ENCODE measurements at regions not wholly inside any gene's neighbourhood (a gene's known extent, or its start where the extent isn't known, plus 50 kb on each side); places are given as distances from the start of the nearest gene placed in this dataset.

DNA sequence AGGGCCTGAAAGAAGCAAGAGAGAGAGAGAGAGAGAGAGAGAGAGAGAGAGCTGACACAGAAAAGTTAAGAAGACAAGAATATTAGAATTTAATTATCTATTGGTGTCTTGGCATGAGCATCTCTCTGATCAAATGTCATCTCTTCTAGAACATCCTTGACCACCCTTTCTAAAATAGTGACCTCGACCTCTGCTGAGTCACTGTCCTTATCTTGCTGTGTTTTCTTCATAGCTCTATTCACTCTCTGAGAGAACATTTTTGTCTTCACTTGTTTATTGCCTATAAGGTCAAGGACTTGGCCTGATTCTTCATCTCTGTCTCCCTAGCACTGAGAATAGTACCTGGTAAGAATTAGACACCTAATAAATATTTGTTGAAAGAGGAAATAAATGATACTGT, 383.8 kb upstream of the RPS23 start:
- no peak overlapping the region for H3K4me3 Mint-ChIP-seq
- H3K36me3 ChIP-seq (ENCODE audit: control insufficient read depth in 2 of 3, insufficient read depth in 3 of 3, low read length in 3 of 3), result no peaks in the 10 kb centered on the region
- ChIA-PET POLR2A (no interaction called here), CTCF (no interaction called here)
- H3K4me1 ChIP-seq (ENCODE audit: control insufficient read depth in 2 of 2, insufficient read depth in 2 of 2, low read length in 2 of 2), result no peaks in the 10 kb centered on the region
- no peaks in the 10 kb centered on the region for H3K36me3 Mint-ChIP-seq
- intact Hi-C loops (cut with micrococcal nuclease), result no loop called here
- H3K27me3 ChIP-seq (ENCODE audit: control insufficient read depth in 2 of 2, insufficient read depth in 2 of 2, low read length in 2 of 2), result no peaks in the 10 kb centered on the region
- no peaks in the 10 kb centered on the region for H3K9me3 ChIP-seq (ENCODE audit: control insufficient read depth in 2 of 3, low read length in 3 of 3)
- DNase-seq (no peak), ATAC-seq (no peak)
- H3K4me3 ChIP-seq (ENCODE audit: low read length), result no peak overlapping the region
- H3K4me1 Mint-ChIP-seq, result peaks cover 0 to 5% (median 0%) of the 10 kb centered on the region in 7 donors
- H3K27ac Mint-ChIP-seq, result no peak overlapping the region
- H3K27me3 Mint-ChIP-seq, result no peaks in the 10 kb centered on the region
- no peak overlapping the region for H3K27ac ChIP-seq (ENCODE audit: low read depth, low read length)
- peaks cover 0 to 1% (median 0%) of the 10 kb centered on the region in 11 donors for H3K9me3 Mint-ChIP-seq

DNA sequence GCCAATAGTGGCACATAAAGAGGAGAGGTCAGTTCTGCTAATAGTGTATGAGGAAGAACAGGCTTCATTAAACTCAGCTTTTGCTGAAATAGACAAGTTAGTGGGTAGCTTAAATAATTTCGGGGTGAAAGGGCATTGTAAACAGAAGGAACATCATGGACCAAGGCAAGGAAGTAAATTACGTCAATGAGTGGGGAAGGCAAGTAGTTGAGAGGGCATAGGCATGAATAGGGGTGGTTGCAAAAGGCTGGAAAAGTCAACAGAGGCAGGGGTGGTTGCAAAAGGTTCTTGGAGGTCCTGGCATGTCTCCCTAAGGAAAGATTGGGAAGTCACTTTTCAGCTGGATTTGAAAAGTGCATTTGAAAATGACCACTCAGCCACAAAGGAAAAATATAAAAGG, 383.3 kb upstream of the RPS23 start:
- CTCF ChIA-PET, result no interaction called here
- H3K9me3 Mint-ChIP-seq, result peaks cover 0 to 1% (median 0%) of the 10 kb centered on the region in 11 donors
- ATAC-seq (no peak), DNase-seq (no peak)
- H3K27ac Mint-ChIP-seq, result no peak overlapping the region
- H3K27me3 Mint-ChIP-seq, result no peaks in the 10 kb centered on the region
- H3K4me1 Mint-ChIP-seq, result peaks cover 0 to 6% (median 0%) of the 10 kb centered on the region in 7 donors
- no peaks in the 10 kb centered on the region for H3K9me3 ChIP-seq (ENCODE audit: control insufficient read depth in 2 of 3, low read length in 3 of 3)
- H3K27ac ChIP-seq (ENCODE audit: low read depth, low read length), result no peak overlapping the region
- intact Hi-C loops (cut with micrococcal nuclease), result no loop called here
- no peaks in the 10 kb centered on the region for H3K36me3 ChIP-seq (ENCODE audit: control insufficient read depth in 2 of 3, insufficient read depth in 3 of 3, low read length in 3 of 3)
- POLR2A ChIA-PET, result no interaction called here
- no peak overlapping the region for H3K4me3 ChIP-seq (ENCODE audit: low read length)
- no peaks in the 10 kb centered on the region for H3K27me3 ChIP-seq (ENCODE audit: control insufficient read depth in 2 of 2, insufficient read depth in 2 of 2, low read length in 2 of 2)
- H3K36me3 Mint-ChIP-seq, result no peaks in the 10 kb centered on the region
- H3K4me1 ChIP-seq (ENCODE audit: control insufficient read depth in 2 of 2, insufficient read depth in 2 of 2, low read length in 2 of 2), result no peaks in the 10 kb centered on the region
- H3K4me3 Mint-ChIP-seq, result no peak overlapping the region

DNA sequence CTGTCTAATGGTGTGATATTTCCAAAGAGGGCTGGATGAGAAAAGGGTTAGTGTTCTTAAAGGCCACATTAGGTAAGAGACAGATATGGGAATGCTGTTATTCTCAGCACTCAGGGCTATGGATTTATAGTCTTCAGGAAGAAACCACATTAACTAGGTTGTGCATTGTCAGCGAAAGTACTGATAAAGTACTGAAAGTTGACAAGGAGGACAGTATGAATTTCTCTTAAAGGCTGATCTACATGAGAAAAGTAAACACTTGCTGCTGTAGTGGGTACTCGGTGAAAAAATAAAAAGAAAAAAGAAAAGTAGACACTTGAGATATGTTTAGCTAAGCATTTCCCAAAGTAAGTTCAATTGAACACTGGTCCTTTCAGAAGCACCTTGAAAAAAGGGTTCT, 381.0 kb upstream of the RPS23 start:
- ChIA-PET POLR2A (no interaction called here), CTCF (no interaction called here)
- DNase-seq, result no peak
- peaks cover 1 to 6% (median 4%) of the 10 kb centered on the region in 5 donors for H3K27me3 Mint-ChIP-seq
- ATAC-seq, result no peak
- H3K4me3 Mint-ChIP-seq, result no peak overlapping the region
- Histone ChIP-seq H3K4me3 (ENCODE audit: low read length) (no peak overlapping the region), H3K36me3 (ENCODE audit: control insufficient read depth in 2 of 3, insufficient read depth in 3 of 3, low read length in 3 of 3) (no peaks in the 10 kb centered on the region), H3K4me1 (ENCODE audit: control insufficient read depth in 2 of 2, insufficient read depth in 2 of 2, low read length in 2 of 2) (no peaks in the 10 kb centered on the region), H3K27ac (ENCODE audit: low read depth, low read length) (no peak overlapping the region), H3K9me3 (ENCODE audit: control insufficient read depth in 2 of 3, low read length in 3 of 3) (no peaks in the 10 kb centered on the region), H3K27me3 (ENCODE audit: control insufficient read depth in 2 of 2, insufficient read depth in 2 of 2, low read length in 2 of 2) (no peaks in the 10 kb centered on the region)
- H3K36me3 Mint-ChIP-seq, result peaks cover 0 to under 1% (median 0%) of the 10 kb centered on the region in 5 donors
- peaks cover 0 to 1% (median 0%) of the 10 kb centered on the region in 11 donors for H3K9me3 Mint-ChIP-seq
- H3K4me1 Mint-ChIP-seq, result peaks cover 0 to 5% (median 0%) of the 10 kb centered on the region in 7 donors
- H3K27ac Mint-ChIP-seq, result no peak overlapping the region
- intact Hi-C loops (cut with micrococcal nuclease), result no loop called here

DNA sequence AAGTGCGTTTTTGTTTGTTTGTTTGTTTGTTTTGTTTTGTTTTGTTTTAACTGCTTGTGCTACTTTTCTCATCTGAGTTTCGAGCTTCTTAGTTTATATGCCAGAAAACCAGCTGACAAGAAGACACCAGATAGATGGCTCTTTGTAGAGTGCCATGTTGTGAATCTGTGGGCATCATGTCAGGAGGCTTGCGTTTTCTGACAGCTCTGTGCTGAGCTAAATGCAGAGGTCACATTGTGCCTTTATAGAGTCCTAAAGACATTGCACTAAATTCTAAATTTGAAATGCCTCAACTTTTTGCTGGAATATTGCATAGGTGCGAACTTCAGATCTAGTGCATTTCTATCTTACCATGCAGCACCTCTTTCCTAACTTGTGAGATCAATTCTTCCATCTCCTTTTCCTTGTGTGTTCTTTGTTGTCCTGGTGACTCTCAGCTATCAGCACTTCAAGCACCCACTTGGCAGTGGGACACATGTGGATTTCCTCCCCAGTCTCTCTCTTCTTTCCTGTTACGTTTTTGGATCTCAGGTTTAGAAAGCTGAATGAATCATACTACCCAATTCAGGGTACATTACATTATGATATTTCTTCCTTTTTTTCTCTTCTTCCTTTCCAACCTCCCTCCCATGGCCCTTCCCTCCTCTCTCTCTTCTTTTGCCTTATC, 379.0 kb upstream of the RPS23 start:
- H3K27ac Mint-ChIP-seq, result no peak overlapping the region
- H3K27me3 ChIP-seq (ENCODE audit: control insufficient read depth in 2 of 2, insufficient read depth in 2 of 2, low read length in 2 of 2), result no peaks in the 10 kb centered on the region
- H3K9me3 Mint-ChIP-seq, result peaks cover 0 to 4% (median 0%) of the 10 kb centered on the region in 11 donors
- H3K27ac ChIP-seq (ENCODE audit: low read depth, low read length), result no peak overlapping the region
- DNase-seq (no peak), ATAC-seq (no peak)
- CTCF ChIA-PET, result no interaction called here
- peaks cover 0 to 5% (median 0%) of the 10 kb centered on the region in 7 donors for H3K4me1 Mint-ChIP-seq
- POLR2A ChIA-PET, result no interaction called here
- peaks cover 8 to 18% (median 13%) of the 10 kb centered on the region in 5 donors for H3K27me3 Mint-ChIP-seq
- H3K36me3 Mint-ChIP-seq, result peaks cover 0 to 4% (median 0%) of the 10 kb centered on the region in 5 donors
- no peak overlapping the region for H3K4me3 ChIP-seq (ENCODE audit: low read length)
- H3K36me3 ChIP-seq (ENCODE audit: control insufficient read depth in 2 of 3, insufficient read depth in 3 of 3, low read length in 3 of 3), result no peaks in the 10 kb centered on the region
- intact Hi-C loops (cut with micrococcal nuclease), result no loop called here
- H3K4me3 Mint-ChIP-seq, result no peak overlapping the region
- no peaks in the 10 kb centered on the region for H3K4me1 ChIP-seq (ENCODE audit: control insufficient read depth in 2 of 2, insufficient read depth in 2 of 2, low read length in 2 of 2)
- no peaks in the 10 kb centered on the region for H3K9me3 ChIP-seq (ENCODE audit: control insufficient read depth in 2 of 3, low read length in 3 of 3)

DNA sequence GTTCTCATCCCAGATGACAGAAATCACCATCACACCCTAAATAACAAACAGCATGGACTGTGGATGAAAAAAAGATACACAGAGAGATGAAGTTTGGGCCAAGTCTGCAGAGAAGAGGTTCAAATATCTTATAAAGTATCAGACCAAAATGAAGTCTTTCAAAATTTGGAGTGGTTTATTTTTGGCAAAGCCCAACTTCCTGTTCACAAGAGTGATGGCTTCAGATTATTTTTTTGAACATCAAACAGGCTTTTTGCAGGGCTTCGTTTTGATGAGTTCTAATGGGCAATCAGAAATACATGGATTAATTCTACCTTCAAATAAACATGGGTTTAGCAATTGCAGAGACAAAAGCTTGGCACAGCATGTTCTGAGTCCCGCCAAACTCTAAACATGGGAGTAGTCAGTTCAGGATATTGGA, 378.2 kb upstream of the RPS23 start:
- POLR2A ChIA-PET, result no interaction called here
- no peaks in the 10 kb centered on the region for H3K4me1 ChIP-seq (ENCODE audit: control insufficient read depth in 2 of 2, insufficient read depth in 2 of 2, low read length in 2 of 2)

DNA sequence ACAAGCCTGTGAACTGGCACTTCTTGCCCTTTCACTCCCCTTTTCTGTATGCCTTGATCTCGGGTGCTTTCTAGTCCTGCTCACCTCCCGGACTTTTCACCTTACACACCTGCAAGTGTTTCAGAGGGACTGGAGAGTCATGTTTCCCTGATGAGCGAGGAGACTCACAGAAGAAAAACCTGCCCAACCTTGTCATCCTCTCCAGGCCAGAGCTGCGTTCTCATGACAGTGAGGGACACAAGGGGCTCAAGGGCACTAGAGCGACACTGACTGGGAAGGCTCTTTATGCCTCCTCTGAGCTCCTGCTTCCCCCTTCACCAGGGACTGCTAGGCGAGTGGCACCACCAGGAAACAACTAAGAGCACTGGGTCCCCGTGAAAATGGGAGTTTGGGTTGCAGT, 376.9 kb upstream of the RPS23 start:
- Mint-ChIP-seq H3K27ac (no peak overlapping the region), H3K4me3 (no peak overlapping the region), H3K9me3 (peaks cover 0 to 4% (median 0%) of the 10 kb centered on the region in 11 donors), H3K36me3 (peaks cover 0 to 4% (median 0%) of the 10 kb centered on the region in 5 donors), H3K4me1 (peaks cover 0 to 5% (median 0%) of the 10 kb centered on the region in 7 donors), H3K27me3 (peaks cover 8 to 22% (median 13%) of the 10 kb centered on the region in 5 donors)
- ATAC-seq (no peak), DNase-seq (no peak)
- H3K27me3 ChIP-seq (ENCODE audit: control insufficient read depth in 2 of 2, insufficient read depth in 2 of 2, low read length in 2 of 2), result no peaks in the 10 kb centered on the region
- H3K9me3 ChIP-seq (ENCODE audit: control insufficient read depth in 2 of 3, low read length in 3 of 3), result no peaks in the 10 kb centered on the region
- POLR2A ChIA-PET, result no interaction called here
- no peak overlapping the region for H3K27ac ChIP-seq (ENCODE audit: low read depth, low read length)
- no peak overlapping the region for H3K4me3 ChIP-seq (ENCODE audit: low read length)
- no peaks in the 10 kb centered on the region for H3K36me3 ChIP-seq (ENCODE audit: control insufficient read depth in 2 of 3, insufficient read depth in 3 of 3, low read length in 3 of 3)
- no peaks in the 10 kb centered on the region for H3K4me1 ChIP-seq (ENCODE audit: control insufficient read depth in 2 of 2, insufficient read depth in 2 of 2, low read length in 2 of 2)
- CTCF ChIA-PET, result no interaction called here
- intact Hi-C loops (cut with micrococcal nuclease), result no loop called here

More for the DNA sequence above, 378.2 kb upstream of the RPS23 start:
- no peak overlapping the region for H3K4me3 ChIP-seq (ENCODE audit: low read length)
- Mint-ChIP-seq H3K27ac (no peak overlapping the region), H3K4me3 (no peak overlapping the region), H3K4me1 (peaks cover 0 to 5% (median 0%) of the 10 kb centered on the region in 7 donors), H3K9me3 (peaks cover 0 to 4% (median 0%) of the 10 kb centered on the region in 11 donors), H3K27me3 (peaks cover 8 to 18% (median 13%) of the 10 kb centered on the region in 5 donors), H3K36me3 (peaks cover 0 to 4% (median 0%) of the 10 kb centered on the region in 5 donors)
- ATAC-seq, result no peak
- intact Hi-C loops (cut with micrococcal nuclease), result no loop called here
- no peaks in the 10 kb centered on the region for H3K27me3 ChIP-seq (ENCODE audit: control insufficient read depth in 2 of 2, insufficient read depth in 2 of 2, low read length in 2 of 2)
- H3K9me3 ChIP-seq (ENCODE audit: control insufficient read depth in 2 of 3, low read length in 3 of 3), result no peaks in the 10 kb centered on the region
- DNase-seq, result no peak
- H3K27ac ChIP-seq (ENCODE audit: low read depth, low read length), result no peak overlapping the region
- CTCF ChIA-PET, result no interaction called here
- no peaks in the 10 kb centered on the region for H3K36me3 ChIP-seq (ENCODE audit: control insufficient read depth in 2 of 3, insufficient read depth in 3 of 3, low read length in 3 of 3)

DNA sequence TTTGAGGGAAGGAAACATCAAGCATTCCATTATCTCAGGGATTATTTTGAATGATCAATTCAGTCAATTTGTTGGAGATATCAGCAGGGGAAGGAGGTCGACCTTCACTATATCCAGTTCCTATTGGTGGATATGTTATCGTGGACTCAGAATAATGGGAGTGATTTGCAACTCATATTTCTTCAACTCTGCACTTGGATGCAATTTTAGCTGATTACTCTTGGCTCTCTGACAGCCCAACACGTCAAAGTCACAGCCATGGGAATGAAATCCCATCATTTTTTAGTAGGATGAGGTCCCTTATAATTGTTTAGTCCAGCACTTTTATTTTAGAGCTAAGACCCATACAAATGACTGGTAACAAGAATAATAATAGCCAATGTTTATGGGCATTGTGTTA, 371.8 kb upstream of the RPS23 start:
- Histone ChIP-seq H3K4me1 (ENCODE audit: control insufficient read depth in 2 of 2, insufficient read depth in 2 of 2, low read length in 2 of 2) (no peaks in the 10 kb centered on the region), H3K27ac (ENCODE audit: low read depth, low read length) (no peak overlapping the region), H3K36me3 (ENCODE audit: control insufficient read depth in 2 of 3, insufficient read depth in 3 of 3, low read length in 3 of 3) (no peaks in the 10 kb centered on the region), H3K4me3 (ENCODE audit: low read length) (no peak overlapping the region), H3K9me3 (ENCODE audit: control insufficient read depth in 2 of 3, low read length in 3 of 3) (no peaks in the 10 kb centered on the region), H3K27me3 (ENCODE audit: control insufficient read depth in 2 of 2, insufficient read depth in 2 of 2, low read length in 2 of 2) (no peaks in the 10 kb centered on the region)
- no peak for ATAC-seq
- CTCF ChIA-PET, result no interaction called here
- Mint-ChIP-seq H3K4me1 (no peaks in the 10 kb centered on the region), H3K27ac (no peak overlapping the region), H3K4me3 (no peak overlapping the region), H3K27me3 (peaks cover 9 to 35% (median 13%) of the 10 kb centered on the region in 5 donors), H3K36me3 (peaks cover 0 to 4% (median 0%) of the 10 kb centered on the region in 5 donors), H3K9me3 (peaks cover 0 to 4% (median 0%) of the 10 kb centered on the region in 11 donors)
- POLR2A ChIA-PET, result no interaction called here
- intact Hi-C loops (cut with micrococcal nuclease), result no loop called here
- DNase-seq, result no peak
